H9 (cell line): ENCODE measurements at regions not wholly inside any gene's neighbourhood (a gene's known extent, or its start where the extent isn't known, plus 50 kb on each side); places are given as distances from the start of the nearest gene placed in this dataset.

ENCODE experiments used
- DNase-seq: peaks from one replicate; pipeline ENCODE4 v3.0.0-alpha.2; 2017
- H2AFZ ChIP-seq: one replicate; pipeline ENCODE4 v1.6.1; 2013; ENCODE audit warnings: mild to moderate bottlenecking, low read length, control low read depth, moderate library complexity
- H2AK5ac ChIP-seq: 2 replicates; pipeline ENCODE4 v1.6.1; 2013; ENCODE audit warnings: low read length, control low read depth, mixed read lengths; ENCODE audit not compliant: insufficient read length
- H2BK120ac ChIP-seq: one replicate; pipeline ENCODE4 v1.6.1; 2013; ENCODE audit warnings: low read depth, mild to moderate bottlenecking, low read length, control low read depth, inconsistent platforms; ENCODE audit not compliant: poor library complexity, severe bottlenecking
- H2BK12ac ChIP-seq: 2 replicates; pipeline ENCODE4 v1.6.1; 2013; ENCODE audit warnings: low read length, control low read depth, mixed read lengths, low read depth; ENCODE audit not compliant: insufficient read length
- H2BK15ac ChIP-seq: 2 replicates; pipeline ENCODE4 v1.6.1; 2013; ENCODE audit warnings: low read depth, low read length, control low read depth
- H2BK20ac ChIP-seq: one replicate; pipeline ENCODE4 v1.6.1; 2013; ENCODE audit warnings: low read depth, mild to moderate bottlenecking, low read length, control low read depth, inconsistent platforms; ENCODE audit not compliant: poor library complexity, severe bottlenecking
- H2BK5ac ChIP-seq: 2 replicates; pipeline ENCODE4 v1.6.1; 2013; ENCODE audit warnings: low read length, control low read depth, mixed read lengths; ENCODE audit not compliant: insufficient read length
- H3K14ac ChIP-seq: 2 replicates; pipeline ENCODE4 v1.6.1; 2013; ENCODE audit warnings: low read length, control low read depth; ENCODE audit not compliant: insufficient read depth
- H3K18ac ChIP-seq: 2 replicates; pipeline ENCODE4 v1.6.1; 2013; ENCODE audit warnings: low read depth, mild to moderate bottlenecking, mixed read lengths, low read length, control low read depth; ENCODE audit not compliant: insufficient read length
- H3K23ac ChIP-seq: 2 replicates; pipeline ENCODE4 v1.6.1; 2013; ENCODE audit warnings: low read length, control low read depth, mixed read lengths, low read depth; ENCODE audit not compliant: insufficient read length
- H3K23me2 ChIP-seq: 2 replicates; pipeline ENCODE4 v1.6.1; 2013; ENCODE audit warnings: low read depth, mild to moderate bottlenecking, mixed read lengths, low read length, control low read depth; ENCODE audit not compliant: insufficient read length, poor library complexity, severe bottlenecking
- H3K27ac ChIP-seq: 2 replicates; pipeline ENCODE4 v1.5.1; 2013; ENCODE audit warnings: low read length, control low read depth, mixed read lengths, low read depth; ENCODE audit not compliant: insufficient read length
- H3K27me3 ChIP-seq: 2 replicates; pipeline ENCODE4 v1.6.1; 2013; ENCODE audit warnings: low read length, control low read depth, inconsistent platforms; ENCODE audit not compliant: insufficient read depth
- H3K4ac ChIP-seq: 2 replicates; pipeline ENCODE4 v1.6.1; 2013; ENCODE audit warnings: low read depth, mild to moderate bottlenecking, control low read depth, inconsistent platforms, low read length, moderate library complexity
- H3K4me1 ChIP-seq: 2 replicates; pipeline ENCODE4 v1.6.1; 2013; ENCODE audit warnings: low read length, control low read depth, inconsistent platforms; ENCODE audit not compliant: insufficient read depth
- H3K4me2 ChIP-seq: 2 replicates; pipeline ENCODE4 v1.6.1; 2013; ENCODE audit warnings: low read length, control low read depth, mixed read lengths; ENCODE audit not compliant: insufficient read length, insufficient read depth
- H3K56ac ChIP-seq: 2 replicates; pipeline ENCODE4 v1.6.1; 2013; ENCODE audit warnings: low read depth, mild to moderate bottlenecking, mixed read lengths, low read length, control low read depth; ENCODE audit not compliant: insufficient read length
- H3K79me1 ChIP-seq: 2 replicates; pipeline ENCODE4 v1.6.1; 2013; ENCODE audit warnings: low read depth, mild to moderate bottlenecking, moderate library complexity, low read length, control low read depth, inconsistent platforms; ENCODE audit not compliant: insufficient read depth, poor library complexity, severe bottlenecking
- H3K79me2 ChIP-seq: 2 replicates; pipeline ENCODE4 v1.6.1; 2013; ENCODE audit warnings: low read length, control low read depth, inconsistent platforms; ENCODE audit not compliant: insufficient read depth
- H3K9ac ChIP-seq: 2 replicates; pipeline ENCODE4 v1.6.1; 2013; ENCODE audit warnings: low read length, control low read depth, mixed read lengths; ENCODE audit not compliant: insufficient read length; ENCODE audit errors: extremely low read depth
- H3K9me3 ChIP-seq: one replicate; pipeline ENCODE4 v1.6.1; 2013; ENCODE audit warnings: low read depth, low read length, inconsistent platforms; ENCODE audit not compliant: control insufficient read depth
- H3T11ph ChIP-seq: one replicate; pipeline ENCODE4 v1.6.1; 2013; ENCODE audit warnings: mild to moderate bottlenecking, low read length, control low read depth, inconsistent platforms
- H4K20me1 ChIP-seq: one replicate; pipeline ENCODE4 v1.6.1; 2013; ENCODE audit not compliant: control insufficient read depth, insufficient read length, insufficient read depth
- H4K5ac ChIP-seq: 2 replicates; pipeline ENCODE4 v1.6.1; 2013; ENCODE audit warnings: low read depth, mild to moderate bottlenecking, mixed read lengths, low read length, control low read depth; ENCODE audit not compliant: insufficient read length
- H4K8ac ChIP-seq: replicated peaks from 2 replicates; pipeline ENCODE4 v1.6.1; 2013; ENCODE audit warnings: low read length, control low read depth, mixed read lengths, low read depth; ENCODE audit not compliant: insufficient read length
- H4K91ac ChIP-seq: 2 replicates; pipeline ENCODE4 v1.6.1; 2013; ENCODE audit warnings: low read depth, mild to moderate bottlenecking, moderate library complexity, mixed read lengths, low read length, control low read depth; ENCODE audit not compliant: insufficient read length
- H3K27ac Mint-ChIP-seq, 3 experiments: 2 replicates in 2 of 3; 3 replicates in 1 of 3; pipeline ENCODE4 v1.8.0; 2020 to 2021; ENCODE audit warnings: mixed read lengths in 3 of 3, mild to moderate bottlenecking in 1 of 3, moderate library complexity in 1 of 3
- H3K27me3 Mint-ChIP-seq: 2 replicates; pipeline ENCODE4 v1.8.0; 2021; ENCODE audit warnings: low read depth, mild to moderate bottlenecking, moderate library complexity, mixed read lengths
- H3K36me3 Mint-ChIP-seq, 3 experiments: 2 replicates in 2 of 3; 3 replicates in 1 of 3; pipeline ENCODE4 v1.8.0; 2020 to 2021; ENCODE audit warnings: low read depth in 3 of 3, mixed read lengths in 3 of 3; ENCODE audit not compliant: insufficient read depth in 1 of 3
- H3K4me1 Mint-ChIP-seq, 2 experiments: 2 replicates each; pipeline ENCODE4 v1.8.0; 2020; ENCODE audit warnings: mixed read lengths in 2 of 2
- H3K4me3 Mint-ChIP-seq, 2 experiments: 2 replicates in 1 of 2; 3 replicates in 1 of 2; pipeline ENCODE4 v1.8.0; 2020 to 2021; ENCODE audit warnings: mild to moderate bottlenecking in 2 of 2, mixed read lengths in 2 of 2, moderate library complexity in 1 of 2
- H3K9me3 Mint-ChIP-seq, 2 experiments: 2 replicates in 1 of 2; 3 replicates in 1 of 2; pipeline ENCODE4 v1.8.0; 2020; ENCODE audit warnings: mild to moderate bottlenecking in 2 of 2, mixed read lengths in 2 of 2, moderate library complexity in 1 of 2
- WGBS: extraction: QIAGEN DNeasy Blood & Tissue Kit; methylation state at CpG from one replicate; pipeline ENCODE4 v1.1.7; 2013; ENCODE audit warnings: missing lambda C conversion rate, low lambda C conversion rate, mixed read lengths; ENCODE audit not compliant: insufficient read length; ENCODE audit errors: extremely low coverage; 5-methylcytosine and 5-hydroxymethylcytosine counted together
- TF ChIP-seq, protein P1 (sequence below): fragments of 200-600 bp; sonication (generic); conservative IDR thresholded peaks from 3 replicates; pipeline ENCODE4 v1.8.0; 2021; ENCODE audit warnings: antibody characterized with exemption, mild to moderate bottlenecking

DNA sequence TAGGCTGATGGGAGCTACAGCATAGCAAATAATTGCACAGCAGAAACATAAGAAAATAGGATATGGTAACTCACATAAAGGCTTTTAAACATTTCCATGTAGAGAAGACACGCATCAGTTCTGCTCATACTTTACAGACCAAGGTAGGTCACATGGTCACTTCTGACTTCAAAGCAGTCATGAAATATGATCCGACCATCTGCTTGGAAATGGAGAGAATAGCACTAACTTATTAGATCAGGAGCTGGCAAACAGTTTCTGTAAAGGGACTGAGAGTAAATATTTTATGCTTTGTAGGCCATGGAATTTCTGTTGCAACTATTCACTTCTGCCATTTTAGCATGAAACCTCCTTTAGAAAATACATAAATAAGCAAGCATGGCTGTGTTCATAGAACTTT, 936.6 kb upstream of the FANCL start:
- Histone ChIP-seq H2BK20ac (no peak overlapping the region), H3K27me3 (no peaks in the 10 kb centered on the region), H2AFZ (no peak overlapping the region), H2BK5ac (no peak overlapping the region), H3K4ac (no peak overlapping the region), H2AK5ac (no peak overlapping the region), H2BK15ac (no peak overlapping the region), H3K23me2 (no peaks in the 10 kb centered on the region), H3K79me1 (no peaks in the 10 kb centered on the region), H3K27ac (no peak overlapping the region), H2BK12ac (no peak overlapping the region), H4K20me1 (no peaks in the 10 kb centered on the region), H4K5ac (no peak overlapping the region), H3K14ac (no peak overlapping the region), H2BK120ac (no peak overlapping the region), H3K9ac (no peak overlapping the region), H3T11ph (no peak overlapping the region), H4K91ac (no peak overlapping the region), H3K18ac (no peak overlapping the region), H3K23ac (no peak overlapping the region), H3K79me2 (no peaks in the 10 kb centered on the region), H3K4me2 (no peak overlapping the region), H3K4me1 (no peaks in the 10 kb centered on the region), H4K8ac (no peak overlapping the region), H3K9me3 (no peaks in the 10 kb centered on the region), H3K56ac (no peak overlapping the region)
- H3K4me3 Mint-ChIP-seq, result no peak overlapping the region
- no CpG with 5 or more reads among the region's 2 CpGs for WGBS
- peaks cover 21 to 22% of the 10 kb centered on the region in 2 experiments for H3K4me1 Mint-ChIP-seq
- no peaks in the 10 kb centered on the region for H3K9me3 Mint-ChIP-seq
- no peak for DNase-seq
- H3K27ac Mint-ChIP-seq, result no peak overlapping the region
- H3K27me3 Mint-ChIP-seq, result peaks cover 10% of the 10 kb centered on the region
- TF ChIP-seq, protein P1, sequence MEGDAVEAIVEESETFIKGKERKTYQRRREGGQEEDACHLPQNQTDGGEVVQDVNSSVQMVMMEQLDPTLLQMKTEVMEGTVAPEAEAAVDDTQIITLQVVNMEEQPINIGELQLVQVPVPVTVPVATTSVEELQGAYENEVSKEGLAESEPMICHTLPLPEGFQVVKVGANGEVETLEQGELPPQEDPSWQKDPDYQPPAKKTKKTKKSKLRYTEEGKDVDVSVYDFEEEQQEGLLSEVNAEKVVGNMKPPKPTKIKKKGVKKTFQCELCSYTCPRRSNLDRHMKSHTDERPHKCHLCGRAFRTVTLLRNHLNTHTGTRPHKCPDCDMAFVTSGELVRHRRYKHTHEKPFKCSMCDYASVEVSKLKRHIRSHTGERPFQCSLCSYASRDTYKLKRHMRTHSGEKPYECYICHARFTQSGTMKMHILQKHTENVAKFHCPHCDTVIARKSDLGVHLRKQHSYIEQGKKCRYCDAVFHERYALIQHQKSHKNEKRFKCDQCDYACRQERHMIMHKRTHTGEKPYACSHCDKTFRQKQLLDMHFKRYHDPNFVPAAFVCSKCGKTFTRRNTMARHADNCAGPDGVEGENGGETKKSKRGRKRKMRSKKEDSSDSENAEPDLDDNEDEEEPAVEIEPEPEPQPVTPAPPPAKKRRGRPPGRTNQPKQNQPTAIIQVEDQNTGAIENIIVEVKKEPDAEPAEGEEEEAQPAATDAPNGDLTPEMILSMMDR, result no peak
- no peaks in the 10 kb centered on the region for H3K36me3 Mint-ChIP-seq
